ENCODE measurements at regions not wholly inside any gene's neighbourhood (a gene's known extent, or its start where the extent isn't known, plus 50 kb on each side); places are given as distances from the start of the nearest gene placed in this dataset.

GRCh38 chr3:124209426-124209825 is 217.5 kb upstream of the ROPN1 start:
- intact Hi-C loops (cut with micrococcal nuclease; ENCODE audit: unreplicated experiment) (no loop called here), in situ Hi-C loops (cut with HindIII; ENCODE audit: extremely low pct_ligation_motif_present, low pct_unique_long_range_greater_than_20kb) (no loop called here)
- H3K36me3 ChIP-seq (replicated peaks in 1 of 2; ENCODE audit: control insufficient read depth in 1 of 2, insufficient read depth in 2 of 2, low read length in 2 of 2): no peaks in the 10 kb centered on the region
- ChIA-PET POLR2A (no interaction called here), CTCF (ENCODE audit: low intra/inter-chr PET ratio, low total read pairs) (no interaction called here)
- H3K27ac ChIP-seq (ENCODE audit: extremely low read length, insufficient read depth, low read length): no peak overlapping the region
- H2AFZ ChIP-seq (ENCODE audit: low read length): no peak overlapping the region
- DNase-seq (ENCODE audit: low spot score): no peak
- no peaks in the 10 kb centered on the region; a peak in 2 of 5 replicates for H3K27me3 ChIP-seq (ENCODE audit: control insufficient read depth in 1 of 2, insufficient read depth in 2 of 2, low read length in 2 of 2)
- H3K4me1 ChIP-seq (ENCODE audit: insufficient read depth, low read length): no peaks in the 10 kb centered on the region
- H4K20me1 ChIP-seq (ENCODE audit: insufficient read depth, low read length): no peaks in the 10 kb centered on the region
- TF ChIP-seq JUNB (CRISPR knock-in tag; IDR thresholded peaks at IDR 0.05; ENCODE audit: borderline replicate concordance): no peak
- TF ChIP-seq ZNF33A (CRISPR knock-in tag; IDR thresholded peaks at IDR 0.05; ENCODE audit: borderline replicate concordance): no peak
- no peak for TF ChIP-seq ZNF761 (CRISPR knock-in tag; conservative IDR thresholded peaks at IDR 0.05)
- no peaks in the 10 kb centered on the region for H3K9me3 ChIP-seq (ENCODE audit: low read length)
- WGBS (ENCODE audit: low lambda C conversion rate): 6% methylated on average over 2 of the region's 2 CpGs
- no peak for ATAC-seq
- BruUV-seq (replicated peaks): no TSS peak
- no peaks in the 10 kb centered on the region for H3K79me2 ChIP-seq (ENCODE audit: insufficient read depth, low read length)
- H3K9ac ChIP-seq (ENCODE audit: insufficient read depth, low read depth, low read length): no peak overlapping the region
- no peak overlapping the region for H3K4me3 ChIP-seq (replicated peaks in 1 of 3; ENCODE audit: insufficient read depth in 1 of 3, low read depth in 2 of 3, low read length in 3 of 3)
- H3K4me2 ChIP-seq (ENCODE audit: low read depth, low read length): no peak overlapping the region
- no peak for FAIRE-seq

GRCh38 chr3:124210899-124211298 is 219.0 kb upstream of the ROPN1 start:
- Histone ChIP-seq H3K27ac (ENCODE audit: extremely low read length, insufficient read depth, low read length) (no peak overlapping the region), H3K4me2 (ENCODE audit: low read depth, low read length) (no peak overlapping the region), H3K79me2 (ENCODE audit: insufficient read depth, low read length) (no peaks in the 10 kb centered on the region), H3K9me3 (ENCODE audit: low read length) (no peaks in the 10 kb centered on the region), H4K20me1 (ENCODE audit: insufficient read depth, low read length) (no peaks in the 10 kb centered on the region), H3K36me3 (replicated peaks in 1 of 2; ENCODE audit: control insufficient read depth in 1 of 2, insufficient read depth in 2 of 2, low read length in 2 of 2) (no peaks in the 10 kb centered on the region), H3K27me3 (ENCODE audit: control insufficient read depth in 1 of 2, insufficient read depth in 2 of 2, low read length in 2 of 2) (no peaks in the 10 kb centered on the region; a peak in 1 of 5 replicates), H3K4me1 (ENCODE audit: insufficient read depth, low read length) (no peaks in the 10 kb centered on the region), H3K4me3 (replicated peaks in 1 of 3; ENCODE audit: insufficient read depth in 1 of 3, low read depth in 2 of 3, low read length in 3 of 3) (no peak overlapping the region), H3K9ac (ENCODE audit: insufficient read depth, low read depth, low read length) (no peak overlapping the region), H2AFZ (ENCODE audit: low read length) (no peak overlapping the region)
- ChIA-PET CTCF (ENCODE audit: low intra/inter-chr PET ratio, low total read pairs) (no interaction called here), POLR2A (no interaction called here)
- in situ Hi-C loops (cut with HindIII; ENCODE audit: extremely low pct_ligation_motif_present, low pct_unique_long_range_greater_than_20kb): no loop called here
- BruUV-seq (replicated peaks): no TSS peak
- DNase-seq (ENCODE audit: low spot score): no peak
- ATAC-seq: no peak
- no peak for FAIRE-seq
- intact Hi-C loops (cut with micrococcal nuclease; ENCODE audit: unreplicated experiment): no loop called here
- TF ChIP-seq REL (CRISPR knock-in tag; conservative IDR thresholded peaks at IDR 0.05): no peak
- TF ChIP-seq CBFB (CRISPR knock-in tag; IDR thresholded peaks at IDR 0.05): no peak
- no peak for TF ChIP-seq ZNF776 (CRISPR knock-in tag; IDR thresholded peaks at IDR 0.05)
- TF ChIP-seq THRA (CRISPR knock-in tag; IDR thresholded peaks at IDR 0.05; ENCODE audit: borderline replicate concordance): no peak
- no peak for TF ChIP-seq ZNF281 (CRISPR knock-in tag; IDR thresholded peaks at IDR 0.05; ENCODE audit: borderline replicate concordance)
- TF ChIP-seq NR1H2 (CRISPR knock-in tag; IDR thresholded peaks at IDR 0.05; ENCODE audit: borderline replicate concordance, low read depth): no peak
- TF ChIP-seq AKNA (CRISPR knock-in tag; IDR thresholded peaks at IDR 0.05; ENCODE audit: borderline replicate concordance): no peak

Measured in HepG2 (cell line).